Activated T-helper 1 cell treated with anti-CD3 and anti-CD28 coated beads, Interleukin-2, amount 50 U/mL, for 16 hours (primary cell): ENCODE measurements at regions not wholly inside any gene's neighbourhood (a gene's known extent, or its start where the extent isn't known, plus 50 kb on each side); places are given as distances from the start of the nearest gene placed in this dataset.
"Not testable (repeated sequence)": the region's sequence is repeated elsewhere in the genome, so short reads cannot be mapped to it uniquely, and the experiment has no call there.

Source experiments
- DNase-seq, 2 donors: peaks; one replicate each; pipeline ENCODE4 v3.0.0-alpha.2; 2020; ENCODE audit warnings: low read depth in 1 of 2, low spot score in 1 of 2

- DNase-seq, result no peak
These were observed 165.5 kb upstream of the FAM98A start for GRCh38 chr2:33764551-33764950.

GRCh38 chr2:33763671-33764310 is 164.7 kb upstream of the FAM98A start:
- DNase-seq, result no peak

- no peak for DNase-seq
These were observed 163.5 kb upstream of the FAM98A start for GRCh38 chr2:33762636-33763035.

- no peak for DNase-seq
These were observed 147.2 kb upstream of the FAM98A start for GRCh38 chr2:33746208-33746800.

- no peak for DNase-seq
These were observed 136.0 kb upstream of the FAM98A start for GRCh38 chr2:33735096-33735495.

- no peak for DNase-seq
These were observed 131.7 kb upstream of the FAM98A start for GRCh38 chr2:33730804-33731203.

- no peak for DNase-seq
These were observed 131.1 kb upstream of the FAM98A start for GRCh38 chr2:33730193-33730592.

GRCh38 chr2:33729353-33729752 is 130.3 kb upstream of the FAM98A start:
- no peak for DNase-seq

- DNase-seq, result no peak
These were observed 129.0 kb upstream of the FAM98A start for GRCh38 chr2:33728106-33728505.

GRCh38 chr2:33727361-33728032 is 128.4 kb upstream of the FAM98A start:
- DNase-seq, result no peak

GRCh38 chr2:33726415-33726814 is 127.3 kb upstream of the FAM98A start:
- DNase-seq, result no peak

- no peak for DNase-seq
These were observed 124.2 kb upstream of the FAM98A start for GRCh38 chr2:33723329-33723728.

- no peak for DNase-seq
These were observed 120.0 kb upstream of the FAM98A start for GRCh38 chr2:33719067-33719466.

- no peak for DNase-seq
These were observed 113.6 kb upstream of the FAM98A start for GRCh38 chr2:33712674-33713073.

- DNase-seq, result no peak
These were observed 110.9 kb upstream of the FAM98A start for GRCh38 chr2:33709951-33710350.

- no peak for DNase-seq
These were observed 108.2 kb upstream of the FAM98A start for GRCh38 chr2:33707312-33707711.

GRCh38 chr2:33706410-33706809 is 107.3 kb upstream of the FAM98A start:
- DNase-seq, result no peak

- DNase-seq, result no peak
These were observed 105.3 kb upstream of the FAM98A start for GRCh38 chr2:33704406-33704855.

GRCh38 chr2:33696234-33696633 is 97.1 kb upstream of the FAM98A start:
- DNase-seq, result no peak

GRCh38 chr2:33694904-33695303 is 95.8 kb upstream of the FAM98A start:
- DNase-seq, result no peak

GRCh38 chr2:33690686-33691085 is 91.6 kb upstream of the FAM98A start:
- not testable (repeated sequence) for DNase-seq

- DNase-seq, result no peak
These were observed 82.3 kb upstream of the FAM98A start for GRCh38 chr2:33681364-33681757.
